ENCODE measurements at regions not wholly inside any gene's neighbourhood (a gene's known extent, or its start where the extent isn't known, plus 50 kb on each side); places are given as distances from the start of the nearest gene placed in this dataset.

DNA sequence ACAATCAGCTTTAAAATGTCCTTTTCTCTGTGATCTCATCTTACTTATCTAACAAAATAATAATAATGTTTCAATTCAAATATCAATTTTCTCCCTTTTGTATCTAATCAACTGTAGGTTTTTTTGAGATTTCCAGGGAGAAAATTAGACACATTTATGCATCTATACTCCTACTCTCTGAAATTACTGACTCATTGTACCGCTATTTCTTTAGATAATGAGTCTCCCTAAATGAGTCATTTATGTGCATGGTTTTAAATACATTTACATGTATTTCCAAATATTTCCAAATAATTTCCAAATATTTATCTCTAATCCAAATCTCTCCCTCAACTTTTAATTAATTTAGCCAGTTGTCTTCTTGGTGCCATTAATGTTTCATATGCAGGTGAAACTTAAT is 621.0 kb downstream of the TECRL start:
- no peak overlapping the region for H3K4me3 ChIP-seq (ENCODE audit: control insufficient read depth in 2 of 3, extremely low read depth in 1 of 3, insufficient read depth in 2 of 3, low read depth in 1 of 3, low read length in 3 of 3)
- no peak overlapping the region for H3K4me2 ChIP-seq (ENCODE audit: control insufficient read depth, extremely low read depth, insufficient read depth, low read depth, low read length)
- H3K36me3 ChIP-seq (ENCODE audit: control insufficient read depth in 2 of 2, extremely low read depth in 1 of 2, insufficient read depth in 2 of 2, low read length in 2 of 2), result no peaks in the 10 kb centered on the region
- H3K9ac ChIP-seq (ENCODE audit: control insufficient read depth, extremely low read depth, insufficient read depth, low read length), result no peak overlapping the region
- TF ChIP-seq, protein P1, sequence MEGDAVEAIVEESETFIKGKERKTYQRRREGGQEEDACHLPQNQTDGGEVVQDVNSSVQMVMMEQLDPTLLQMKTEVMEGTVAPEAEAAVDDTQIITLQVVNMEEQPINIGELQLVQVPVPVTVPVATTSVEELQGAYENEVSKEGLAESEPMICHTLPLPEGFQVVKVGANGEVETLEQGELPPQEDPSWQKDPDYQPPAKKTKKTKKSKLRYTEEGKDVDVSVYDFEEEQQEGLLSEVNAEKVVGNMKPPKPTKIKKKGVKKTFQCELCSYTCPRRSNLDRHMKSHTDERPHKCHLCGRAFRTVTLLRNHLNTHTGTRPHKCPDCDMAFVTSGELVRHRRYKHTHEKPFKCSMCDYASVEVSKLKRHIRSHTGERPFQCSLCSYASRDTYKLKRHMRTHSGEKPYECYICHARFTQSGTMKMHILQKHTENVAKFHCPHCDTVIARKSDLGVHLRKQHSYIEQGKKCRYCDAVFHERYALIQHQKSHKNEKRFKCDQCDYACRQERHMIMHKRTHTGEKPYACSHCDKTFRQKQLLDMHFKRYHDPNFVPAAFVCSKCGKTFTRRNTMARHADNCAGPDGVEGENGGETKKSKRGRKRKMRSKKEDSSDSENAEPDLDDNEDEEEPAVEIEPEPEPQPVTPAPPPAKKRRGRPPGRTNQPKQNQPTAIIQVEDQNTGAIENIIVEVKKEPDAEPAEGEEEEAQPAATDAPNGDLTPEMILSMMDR (optimal IDR thresholded peaks at IDR 0.05 in 1 of 3, IDR thresholded peaks at IDR 0.05 in 1 of 3, conservative IDR thresholded peaks at IDR 0.05 in 1 of 3; ENCODE audit: extremely low read depth in 1 of 3, insufficient read depth in 2 of 3, low read length in 3 of 3), result no peak
- TF ChIP-seq EZH2 (IDR thresholded peaks at IDR 0.05; ENCODE audit: low read length), result no peak
- H3K79me2 ChIP-seq (ENCODE audit: control insufficient read depth, insufficient read depth, low read length), result no peaks in the 10 kb centered on the region
- no peaks in the 10 kb centered on the region for H3K27me3 ChIP-seq (ENCODE audit: control insufficient read depth, extremely low read depth, insufficient read depth, low read length)
- FAIRE-seq (no peak), DNase-seq (ENCODE audit: low read depth, low spot score) (no peak)
- H3K4me1 ChIP-seq (ENCODE audit: control insufficient read depth, extremely low read depth, insufficient read depth, low read length), result no peaks in the 10 kb centered on the region
- H3K9me1 ChIP-seq (ENCODE audit: control insufficient read depth, extremely low read depth, insufficient read depth, low read length), result no peaks in the 10 kb centered on the region
- no peaks in the 10 kb centered on the region for H4K20me1 ChIP-seq (ENCODE audit: control insufficient read depth, extremely low read depth, insufficient read depth, low read length)
- H3K9me3 ChIP-seq (ENCODE audit: control insufficient read depth, low read depth, low read length), result no peaks in the 10 kb centered on the region
- H2AFZ ChIP-seq (ENCODE audit: control insufficient read depth, low read length), result no peak overlapping the region
- H3K27ac ChIP-seq (ENCODE audit: control insufficient read depth, insufficient read depth, low read length), result no peak overlapping the region
- dilution Hi-C loops (cut with MboI; ENCODE audit: extremely low pct_ligation_motif_present, low sequenced_read_pairs), result no loop called here

GRCh38 chr4:63787326-63787725 is 621.9 kb downstream of the TECRL start:
- Histone ChIP-seq H3K9me3 (ENCODE audit: control insufficient read depth, low read depth, low read length) (no peaks in the 10 kb centered on the region), H3K27me3 (ENCODE audit: control insufficient read depth, extremely low read depth, insufficient read depth, low read length) (no peaks in the 10 kb centered on the region), H3K36me3 (ENCODE audit: control insufficient read depth in 2 of 2, extremely low read depth in 1 of 2, insufficient read depth in 2 of 2, low read length in 2 of 2) (no peaks in the 10 kb centered on the region), H3K4me3 (ENCODE audit: control insufficient read depth in 2 of 3, extremely low read depth in 1 of 3, insufficient read depth in 2 of 3, low read depth in 1 of 3, low read length in 3 of 3) (no peak overlapping the region), H3K9me1 (ENCODE audit: control insufficient read depth, extremely low read depth, insufficient read depth, low read length) (no peaks in the 10 kb centered on the region), H3K4me2 (ENCODE audit: control insufficient read depth, extremely low read depth, insufficient read depth, low read depth, low read length) (no peak overlapping the region), H4K20me1 (ENCODE audit: control insufficient read depth, extremely low read depth, insufficient read depth, low read length) (no peaks in the 10 kb centered on the region), H3K27ac (ENCODE audit: control insufficient read depth, insufficient read depth, low read length) (no peak overlapping the region), H3K4me1 (ENCODE audit: control insufficient read depth, extremely low read depth, insufficient read depth, low read length) (no peaks in the 10 kb centered on the region), H3K79me2 (ENCODE audit: control insufficient read depth, insufficient read depth, low read length) (no peaks in the 10 kb centered on the region), H2AFZ (ENCODE audit: control insufficient read depth, low read length) (no peak overlapping the region), H3K9ac (ENCODE audit: control insufficient read depth, extremely low read depth, insufficient read depth, low read length) (no peak overlapping the region)
- dilution Hi-C loops (cut with MboI; ENCODE audit: extremely low pct_ligation_motif_present, low sequenced_read_pairs), result no loop called here
- FAIRE-seq (no peak), DNase-seq (ENCODE audit: low read depth, low spot score) (no peak)
- no peak for TF ChIP-seq EZH2 (IDR thresholded peaks at IDR 0.05; ENCODE audit: low read length)
- TF ChIP-seq, protein P1 (optimal IDR thresholded peaks at IDR 0.05 in 1 of 3, IDR thresholded peaks at IDR 0.05 in 1 of 3, conservative IDR thresholded peaks at IDR 0.05 in 1 of 3; ENCODE audit: extremely low read depth in 1 of 3, insufficient read depth in 2 of 3, low read length in 3 of 3), result no peak

All from keratinocyte (primary cell).